Breast epithelium (tissue), 3 donors: ENCODE measurements at regions not wholly inside any gene's neighbourhood (a gene's known extent, or its start where the extent isn't known, plus 50 kb on each side); places are given as distances from the start of the nearest gene placed in this dataset.

Experiments
- POLR2A ChIP-seq: fragments of 450-650 bp; IDR thresholded peaks from one replicate; pipeline ENCODE4 v1.6.1; 2016; ENCODE audit warnings: antibody characterized with exemption, mild to moderate bottlenecking, moderate library complexity
- POLR2AphosphoS5 ChIP-seq, 3 donors: sonication (generic); formaldehyde crosslinking; IDR thresholded peaks; one replicate each; pipeline ENCODE4 v1.6.1; 2017; ENCODE audit warnings: antibody characterized with exemption in 3 of 3
- TF ChIP-seq, protein P1 (sequence below), 3 donors: fragments of 450-650 bp; IDR thresholded peaks; one replicate each; pipeline ENCODE4 v1.5.1; 2016 to 2017; ENCODE audit warnings: antibody characterized with exemption in 3 of 3, mild to moderate bottlenecking in 3 of 3, moderate library complexity in 3 of 3

DNA sequence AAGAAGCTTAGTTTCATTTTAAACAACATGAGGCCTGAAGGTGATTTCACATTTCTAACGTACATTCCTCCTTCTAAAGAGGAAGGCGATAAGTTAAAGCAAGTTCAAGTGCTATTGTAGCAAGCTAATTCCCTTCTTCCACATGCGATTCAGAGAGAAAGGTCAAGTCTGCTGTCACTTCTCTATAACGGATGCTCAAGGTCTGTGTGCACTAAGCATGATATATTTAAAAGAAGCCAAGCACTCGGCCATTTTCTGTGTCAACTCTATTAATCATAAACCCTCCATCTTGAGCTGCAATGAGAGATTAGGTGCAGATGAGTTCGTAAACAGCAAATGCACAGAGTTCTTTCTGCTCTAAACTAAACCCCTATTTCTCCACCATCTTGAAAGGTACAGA lies 568.8 kb upstream of the ZFHX3 start:
- TF ChIP-seq POLR2A, result no peak
- TF ChIP-seq, protein P1, sequence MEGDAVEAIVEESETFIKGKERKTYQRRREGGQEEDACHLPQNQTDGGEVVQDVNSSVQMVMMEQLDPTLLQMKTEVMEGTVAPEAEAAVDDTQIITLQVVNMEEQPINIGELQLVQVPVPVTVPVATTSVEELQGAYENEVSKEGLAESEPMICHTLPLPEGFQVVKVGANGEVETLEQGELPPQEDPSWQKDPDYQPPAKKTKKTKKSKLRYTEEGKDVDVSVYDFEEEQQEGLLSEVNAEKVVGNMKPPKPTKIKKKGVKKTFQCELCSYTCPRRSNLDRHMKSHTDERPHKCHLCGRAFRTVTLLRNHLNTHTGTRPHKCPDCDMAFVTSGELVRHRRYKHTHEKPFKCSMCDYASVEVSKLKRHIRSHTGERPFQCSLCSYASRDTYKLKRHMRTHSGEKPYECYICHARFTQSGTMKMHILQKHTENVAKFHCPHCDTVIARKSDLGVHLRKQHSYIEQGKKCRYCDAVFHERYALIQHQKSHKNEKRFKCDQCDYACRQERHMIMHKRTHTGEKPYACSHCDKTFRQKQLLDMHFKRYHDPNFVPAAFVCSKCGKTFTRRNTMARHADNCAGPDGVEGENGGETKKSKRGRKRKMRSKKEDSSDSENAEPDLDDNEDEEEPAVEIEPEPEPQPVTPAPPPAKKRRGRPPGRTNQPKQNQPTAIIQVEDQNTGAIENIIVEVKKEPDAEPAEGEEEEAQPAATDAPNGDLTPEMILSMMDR (IDR thresholded peaks at IDR 0.05), result no peak
- no peak for TF ChIP-seq POLR2AphosphoS5 (IDR thresholded peaks at IDR 0.05)
